Common myeloid progenitor, CD34-positive (primary cell): ENCODE measurements at regions not wholly inside any gene's neighbourhood (a gene's known extent, or its start where the extent isn't known, plus 50 kb on each side); places are given as distances from the start of the nearest gene placed in this dataset.
A peak's percentile ranks its signal among the peaks of the same experiment; 100 is the strongest.

Experiments
- CTCF ChIA-PET: fragments of 350-600 bp; sonication (Branson Sonifier 250); formaldehyde crosslinking; loops from one replicate; lab custom pipeline; 2021; ENCODE audit warnings: antibody characterized with exemption; lab: Charles Lee
- POLR2A ChIA-PET: fragments of 350-600 bp; sonication (Branson Sonifier 250); formaldehyde crosslinking; loops from one replicate; lab custom pipeline; 2021; ENCODE audit warnings: antibody characterized with exemption; lab: Charles Lee
- DNase-seq, 3 donors: peaks; one replicate each; pipeline versions ENCODE4 v3.0.0 to v3.0.0-alpha.2; 2013
- H3K27ac ChIP-seq, 2 experiments: 1 replicate in 1 of 2; 2 replicates in 1 of 2; pipeline ENCODE4 v1.7.0; 2013; ENCODE audit warnings: inconsistent platforms in 2 of 2, low read length in 2 of 2, mild to moderate bottlenecking in 2 of 2, low read depth in 1 of 2, moderate library complexity in 1 of 2; ENCODE audit not compliant: severe bottlenecking in 2 of 2, insufficient read depth in 1 of 2, poor library complexity in 1 of 2
- H3K27me3 ChIP-seq, 5 experiments: replicated peaks in 2 of 5; 1 replicate in 3 of 5; 2 replicates in 2 of 5; pipeline versions ENCODE4 v1.6.1 to v1.7.0; 2013; ENCODE audit warnings: low read length in 4 of 5, mild to moderate bottlenecking in 2 of 5, moderate library complexity in 2 of 5, inconsistent platforms in 1 of 5; ENCODE audit not compliant: insufficient read depth in 5 of 5, control insufficient read depth in 4 of 5
- H3K36me3 ChIP-seq, 4 experiments: 1 replicate in 2 of 4; 2 replicates in 2 of 4; pipeline versions ENCODE4 v1.6.1 to v1.7.0; 2013; ENCODE audit warnings: low read length in 3 of 4, control low read depth in 1 of 4, mild to moderate bottlenecking in 1 of 4; ENCODE audit not compliant: control insufficient read depth in 4 of 4, insufficient read depth in 4 of 4
- H3K4me1 ChIP-seq, 4 experiments: 1 replicate in 3 of 4; 2 replicates in 1 of 4; pipeline versions ENCODE4 v1.6.1 to v1.7.1; 2013; ENCODE audit warnings: low read length in 3 of 4, mild to moderate bottlenecking in 3 of 4, control low read depth in 1 of 4, inconsistent platforms in 1 of 4, moderate library complexity in 1 of 4; ENCODE audit not compliant: control insufficient read depth in 4 of 4, insufficient read depth in 4 of 4; ENCODE audit errors: control extremely low read depth in 1 of 4
- H3K4me3 ChIP-seq, 7 experiments: 1 replicate in 4 of 7; 2 replicates in 3 of 7; pipeline versions ENCODE4 v1.5.1 to v1.7.0; 2013; ENCODE audit warnings: mild to moderate bottlenecking in 7 of 7, low read length in 6 of 7, moderate library complexity in 6 of 7, inconsistent platforms in 2 of 7, low read depth in 2 of 7, control low read depth in 1 of 7; ENCODE audit not compliant: insufficient read depth in 4 of 7, control insufficient read depth in 1 of 7; ENCODE audit errors: extremely low read depth in 1 of 7
- H3K9me3 ChIP-seq, 5 experiments: 1 replicate in 4 of 5; 2 replicates in 1 of 5; pipeline versions ENCODE4 v1.6.1 to v1.7.1; 2013; ENCODE audit warnings: low read length in 4 of 5, mild to moderate bottlenecking in 2 of 5, inconsistent platforms in 1 of 5, low read depth in 1 of 5, moderate library complexity in 1 of 5; ENCODE audit not compliant: control insufficient read depth in 4 of 5, insufficient read depth in 2 of 5; ENCODE audit errors: control extremely low read depth in 1 of 5
- WGBS: methylation state at CpG from one replicate; pipeline ENCODE4 v1.1.5; 2013; ENCODE audit not compliant: insufficient coverage; 5-methylcytosine and 5-hydroxymethylcytosine counted together

DNA sequence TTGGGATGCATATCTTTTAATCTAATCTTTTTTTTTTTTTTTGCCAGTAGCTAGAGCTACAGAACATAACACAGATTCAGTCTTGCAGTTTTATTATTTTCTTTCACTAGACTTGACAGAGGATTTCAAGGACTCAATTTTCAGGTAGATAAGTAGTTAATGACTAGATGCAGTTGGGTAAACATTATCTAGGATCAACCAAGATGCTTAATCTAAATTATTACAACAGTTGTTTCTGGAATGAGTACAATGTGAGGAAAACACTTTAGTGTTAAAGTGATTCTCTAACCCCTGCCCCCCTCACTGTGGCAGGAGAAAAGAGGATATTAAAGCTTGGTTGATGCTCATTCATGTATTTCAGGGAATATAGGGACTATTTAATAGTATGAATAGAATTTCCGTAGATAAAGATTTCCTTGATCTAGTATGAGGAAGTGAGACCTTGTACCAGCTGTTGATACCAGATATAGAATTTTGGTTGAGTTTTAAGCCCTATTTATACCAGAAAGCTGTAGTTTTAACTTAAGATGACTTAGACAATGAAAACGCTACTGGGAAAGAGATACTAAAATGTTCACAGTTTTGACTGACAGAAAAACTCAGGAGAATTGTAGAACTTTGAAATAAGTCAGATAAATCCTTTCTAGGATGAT is 389.0 kb upstream of the C2CD4B start:
- peaks cover 0 to 3% (median 0%) of the 10 kb centered on the region in 5 experiments for H3K9me3 ChIP-seq
- no peak overlapping the region for H3K27ac ChIP-seq
- H3K4me1 ChIP-seq = no peaks in the 10 kb centered on the region
- no peaks in the 10 kb centered on the region for H3K36me3 ChIP-seq
- WGBS = 14% methylated on average over 1 of the region's 2 CpGs
- ChIA-PET CTCF (no interaction called here), POLR2A (no interaction called here)
- no peaks in the 10 kb centered on the region for H3K27me3 ChIP-seq
- no peak overlapping the region for H3K4me3 ChIP-seq
- peak in 2 of 3 donors; percentile 6 to 25 for DNase-seq

DNA sequence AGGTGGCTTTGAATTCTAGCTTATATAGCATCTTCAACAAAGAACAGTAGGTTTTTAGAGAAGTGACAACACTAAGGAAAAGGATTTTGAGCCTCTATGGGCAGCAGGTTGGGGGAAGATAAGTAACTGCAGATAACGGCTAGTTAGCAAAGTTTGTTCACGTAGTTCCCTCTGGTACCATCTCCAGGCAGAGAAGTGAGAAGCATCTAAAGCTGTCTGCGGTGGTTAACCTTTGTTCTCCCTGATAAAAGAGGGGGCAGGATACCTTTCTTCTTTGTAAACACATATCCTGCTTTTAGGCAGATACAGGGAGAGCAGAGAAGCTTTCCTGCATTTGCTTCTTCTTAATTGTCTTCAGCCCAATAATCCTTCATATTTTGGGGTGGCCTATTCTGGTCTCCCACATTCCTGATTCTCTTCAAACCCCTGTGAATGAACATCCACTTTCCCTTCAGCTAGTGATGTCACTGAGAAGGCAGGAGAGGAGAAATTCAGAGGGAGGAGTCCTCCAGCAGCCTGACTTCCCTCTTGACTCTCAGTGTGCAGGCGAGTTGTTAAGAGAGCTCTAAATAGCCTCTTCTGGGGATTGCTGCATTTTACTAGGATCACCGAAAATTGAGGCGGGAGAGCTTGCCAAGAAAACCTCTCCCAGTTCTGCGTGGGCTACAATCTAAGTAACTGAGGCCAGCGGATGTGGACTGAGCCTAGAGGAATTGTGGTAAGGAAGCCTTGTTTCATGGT is 393.7 kb upstream of the C2CD4B start:
- WGBS = 86% methylated on average over 4 of the region's 8 CpGs
- CTCF ChIA-PET = interaction anchor here (0.6 kb wide), 1 partner anchor 10 kb away, joined by 3 read pairs; no protein-coding TSS in a partner anchor
- H3K27ac ChIP-seq = no peak overlapping the region

DNA sequence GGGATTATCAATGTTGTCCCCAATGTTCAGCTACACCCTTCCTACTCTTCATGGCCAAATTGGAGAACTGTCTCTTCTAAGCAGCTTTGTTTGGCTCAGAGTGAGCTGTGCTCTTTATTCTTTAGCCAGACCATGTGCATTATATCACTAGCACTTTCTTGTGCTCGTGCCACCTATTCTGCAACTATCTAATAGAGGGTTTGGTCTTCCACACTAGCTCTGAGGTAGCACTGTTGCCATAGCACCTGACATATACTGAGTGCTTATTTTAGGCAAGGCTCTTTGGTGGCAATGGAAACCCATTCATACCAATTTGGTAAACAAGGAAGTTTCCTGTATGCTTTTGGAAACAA is 394.3 kb upstream of the C2CD4B start:
- ChIA-PET CTCF (no interaction called here), POLR2A (no interaction called here)
- Histone ChIP-seq H3K4me1 (no peaks in the 10 kb centered on the region), H3K27ac (no peak overlapping the region), H3K36me3 (no peaks in the 10 kb centered on the region), H3K4me3 (no peak overlapping the region), H3K27me3 (no peaks in the 10 kb centered on the region), H3K9me3 (no peaks in the 10 kb centered on the region)
- 100% methylated on average over 1 of the region's 1 CpG for WGBS
- no peak for DNase-seq

More for the DNA sequence above, 393.7 kb upstream of the C2CD4B start:
- no peaks in the 10 kb centered on the region for H3K36me3 ChIP-seq
- H3K4me1 ChIP-seq = no peaks in the 10 kb centered on the region
- H3K27me3 ChIP-seq = no peaks in the 10 kb centered on the region
- H3K9me3 ChIP-seq = no peaks in the 10 kb centered on the region
- DNase-seq = no peak
- POLR2A ChIA-PET = no interaction called here
- no peak overlapping the region for H3K4me3 ChIP-seq

DNA sequence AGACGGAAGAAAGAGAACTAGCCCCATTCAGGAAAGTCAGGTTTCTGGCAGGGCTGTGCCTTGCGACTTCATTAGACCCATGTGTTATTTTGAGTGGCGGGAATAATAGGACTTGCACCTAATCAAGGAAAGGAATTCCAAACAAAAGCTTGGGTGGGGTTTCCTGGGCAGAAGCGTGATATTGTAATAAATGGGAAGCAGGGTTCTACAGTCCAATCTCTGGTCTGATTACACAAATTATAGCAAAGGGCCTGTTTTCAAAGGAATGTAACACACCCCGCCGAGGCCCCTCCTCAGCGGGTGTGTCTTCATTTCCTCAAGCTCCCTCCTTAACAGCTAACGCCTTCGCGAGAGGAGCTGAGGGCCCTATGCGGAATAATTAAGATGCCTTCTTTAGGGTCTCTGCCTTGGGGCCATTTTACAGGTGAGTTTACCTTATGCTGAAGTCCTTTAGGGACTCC is 396.0 kb upstream of the C2CD4B start:
- Histone ChIP-seq H3K27me3 (no peaks in the 10 kb centered on the region), H3K4me3 (no peak overlapping the region), H3K4me1 (no peaks in the 10 kb centered on the region), H3K36me3 (no peaks in the 10 kb centered on the region), H3K9me3 (no peaks in the 10 kb centered on the region), H3K27ac (no peak overlapping the region)
- ChIA-PET CTCF (no interaction called here), POLR2A (interaction anchor here (0.5 kb wide), 1 partner anchor 1860 kb away, joined by 3 read pairs; no protein-coding TSS in a partner anchor)
- no peak for DNase-seq
- WGBS = 96% methylated on average over 9 of the region's 11 CpGs

DNA sequence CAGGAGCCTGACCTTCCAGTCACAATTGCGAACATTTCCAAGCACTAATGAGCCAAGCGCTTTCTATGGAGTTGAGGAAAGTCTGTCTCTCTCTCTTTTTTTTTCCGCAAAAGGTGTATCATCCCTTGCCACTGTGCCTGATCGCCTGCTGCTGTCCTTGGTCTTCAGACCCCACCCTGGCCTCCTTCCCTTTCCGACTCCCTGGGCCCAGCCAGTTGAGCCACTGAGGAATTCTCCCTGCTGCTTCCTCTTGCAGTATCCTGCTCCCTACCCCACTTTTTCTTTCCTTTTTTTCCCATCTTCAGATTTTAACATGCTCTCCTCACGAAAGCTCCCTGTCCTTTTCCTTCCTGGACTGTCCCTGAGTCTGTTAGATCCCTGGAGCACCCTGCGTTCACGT is 396.5 kb upstream of the C2CD4B start:
- no peaks in the 10 kb centered on the region for H3K36me3 ChIP-seq
- no peak for DNase-seq
- WGBS = 97% methylated on average over 8 of the region's 8 CpGs
- no peak overlapping the region for H3K4me3 ChIP-seq
- no peaks in the 10 kb centered on the region for H3K9me3 ChIP-seq
- CTCF ChIA-PET = no interaction called here
- no peak overlapping the region for H3K27ac ChIP-seq
- POLR2A ChIA-PET = interaction anchor here (0.5 kb wide), 1 partner anchor 1860 kb away, joined by 3 read pairs; no protein-coding TSS in a partner anchor
- H3K27me3 ChIP-seq = no peaks in the 10 kb centered on the region
- no peaks in the 10 kb centered on the region for H3K4me1 ChIP-seq

DNA sequence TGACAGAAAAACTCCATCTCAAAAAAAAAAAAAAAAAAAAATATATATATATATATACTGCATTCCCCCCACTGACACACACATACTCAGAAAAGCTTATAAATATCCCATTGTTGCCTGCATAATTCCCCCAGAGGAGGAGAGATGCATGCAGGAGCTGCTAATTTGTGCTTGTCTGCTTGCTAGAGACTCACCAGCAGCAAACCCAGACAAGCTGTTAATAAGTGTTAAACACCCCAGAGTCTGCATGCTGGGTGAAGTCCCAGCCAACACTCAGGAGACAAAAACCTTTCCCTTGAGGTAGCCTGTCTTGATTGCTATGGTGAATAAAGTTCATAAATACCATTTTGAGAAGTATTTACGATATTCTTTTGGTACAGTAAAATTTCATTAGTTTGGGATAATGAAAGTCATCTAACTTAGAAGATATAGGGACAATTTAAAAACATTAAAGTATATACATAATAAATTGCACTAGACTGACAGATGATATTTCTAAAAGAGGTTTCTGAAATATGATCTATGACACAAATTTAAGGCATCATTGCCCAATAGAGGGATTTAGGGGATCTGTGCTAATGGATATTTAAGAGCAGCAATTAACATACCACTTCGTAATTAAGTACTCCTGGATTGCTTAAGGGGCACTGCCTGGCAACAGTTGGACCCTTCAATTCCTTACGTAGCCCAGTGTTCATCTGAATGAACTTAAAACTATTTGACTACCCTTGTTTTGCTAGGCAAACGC is 400.0 kb upstream of the C2CD4B start:
- no peaks in the 10 kb centered on the region for H3K27me3 ChIP-seq
- H3K27ac ChIP-seq = no peak overlapping the region
- no peaks in the 10 kb centered on the region for H3K36me3 ChIP-seq
- H3K4me1 ChIP-seq = no peaks in the 10 kb centered on the region
- WGBS = 100% methylated on average over 1 of the region's 4 CpGs
- ChIA-PET POLR2A (no interaction called here), CTCF (no interaction called here)
- no peak overlapping the region for H3K4me3 ChIP-seq
- DNase-seq = no peak
- no peaks in the 10 kb centered on the region for H3K9me3 ChIP-seq

DNA sequence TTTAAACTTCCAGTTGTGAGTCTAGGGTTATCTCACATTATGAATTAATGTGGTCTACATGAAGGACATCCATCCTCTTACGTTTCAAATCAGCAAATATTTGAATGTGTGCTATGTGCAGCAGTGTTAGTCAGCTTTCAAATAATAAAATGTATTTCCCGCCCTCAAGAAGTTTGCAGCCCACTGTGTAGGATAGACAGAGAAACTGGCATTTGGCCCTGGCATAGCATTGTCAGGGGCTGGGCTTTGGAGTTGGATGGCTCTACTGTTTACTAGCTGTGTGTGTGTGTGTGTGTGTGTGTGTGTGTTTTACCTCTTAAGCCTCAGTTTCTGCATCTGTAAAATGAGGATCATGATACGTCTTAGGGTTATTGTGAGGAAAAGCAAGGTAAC is 400.5 kb upstream of the C2CD4B start:
- Histone ChIP-seq H3K4me3 (no peak overlapping the region), H3K4me1 (no peaks in the 10 kb centered on the region), H3K27ac (no peak overlapping the region), H3K36me3 (no peaks in the 10 kb centered on the region), H3K9me3 (no peaks in the 10 kb centered on the region), H3K27me3 (no peaks in the 10 kb centered on the region)
- POLR2A ChIA-PET = no interaction called here
- 88% methylated on average over 1 of the region's 3 CpGs for WGBS
- CTCF ChIA-PET = no interaction called here
- no peak for DNase-seq
